ENCODE measurements at regions not wholly inside any gene's neighbourhood (a gene's known extent, or its start where the extent isn't known, plus 50 kb on each side); places are given as distances from the start of the nearest gene placed in this dataset.

GRCh38 chr11:116390963-116391362 is 381.8 kb downstream of the BUD13 start:
- TF ChIP-seq, protein P1, sequence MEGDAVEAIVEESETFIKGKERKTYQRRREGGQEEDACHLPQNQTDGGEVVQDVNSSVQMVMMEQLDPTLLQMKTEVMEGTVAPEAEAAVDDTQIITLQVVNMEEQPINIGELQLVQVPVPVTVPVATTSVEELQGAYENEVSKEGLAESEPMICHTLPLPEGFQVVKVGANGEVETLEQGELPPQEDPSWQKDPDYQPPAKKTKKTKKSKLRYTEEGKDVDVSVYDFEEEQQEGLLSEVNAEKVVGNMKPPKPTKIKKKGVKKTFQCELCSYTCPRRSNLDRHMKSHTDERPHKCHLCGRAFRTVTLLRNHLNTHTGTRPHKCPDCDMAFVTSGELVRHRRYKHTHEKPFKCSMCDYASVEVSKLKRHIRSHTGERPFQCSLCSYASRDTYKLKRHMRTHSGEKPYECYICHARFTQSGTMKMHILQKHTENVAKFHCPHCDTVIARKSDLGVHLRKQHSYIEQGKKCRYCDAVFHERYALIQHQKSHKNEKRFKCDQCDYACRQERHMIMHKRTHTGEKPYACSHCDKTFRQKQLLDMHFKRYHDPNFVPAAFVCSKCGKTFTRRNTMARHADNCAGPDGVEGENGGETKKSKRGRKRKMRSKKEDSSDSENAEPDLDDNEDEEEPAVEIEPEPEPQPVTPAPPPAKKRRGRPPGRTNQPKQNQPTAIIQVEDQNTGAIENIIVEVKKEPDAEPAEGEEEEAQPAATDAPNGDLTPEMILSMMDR (IDR thresholded peaks at IDR 0.05) = no peak
- no peak for TF ChIP-seq EZH2phosphoT487 (IDR thresholded peaks at IDR 0.05)
